Activated T-helper 1 cell treated with anti-CD3 and anti-CD28 coated beads, Interleukin-12 subunit alpha, Interleukin-12 subunit beta, Interleukin-2, Interleukin-4 antibody, amounts not matched to agents 30 ng/mL and 10 ng/mL and 1 ng/mL, durations not matched to agents 14 hours and 24 hours and 36 hours (primary cell): ENCODE measurements at regions not wholly inside any gene's neighbourhood (a gene's known extent, or its start where the extent isn't known, plus 50 kb on each side); places are given as distances from the start of the nearest gene placed in this dataset.
"Not testable (repeated sequence)": the region's sequence is repeated elsewhere in the genome, so short reads cannot be mapped to it uniquely, and the experiment has no call there.

Experiments used
- DNase-seq: peaks from one replicate; pipeline ENCODE4 v3.0.0; 2021; ENCODE audit warnings: low spot score
- H3K27ac Mint-ChIP-seq: one replicate; pipeline ENCODE4 v1.8.0; 2021; ENCODE audit warnings: mild to moderate bottlenecking, mixed read lengths
- H3K27me3 Mint-ChIP-seq: one replicate; pipeline ENCODE4 v1.8.0; 2022; ENCODE audit warnings: mild to moderate bottlenecking, moderate library complexity, mixed read lengths; ENCODE audit not compliant: insufficient read depth
- H3K36me3 Mint-ChIP-seq: one replicate; pipeline ENCODE4 v1.8.0; 2021; ENCODE audit warnings: low read depth, mixed read lengths
- H3K4me1 Mint-ChIP-seq: one replicate; pipeline ENCODE4 v1.8.0; 2021; ENCODE audit warnings: low read depth, mixed read lengths
- H3K4me3 Mint-ChIP-seq: one replicate; pipeline ENCODE4 v1.8.0; 2021; ENCODE audit warnings: mild to moderate bottlenecking, moderate library complexity, mixed read lengths
- H3K9me3 Mint-ChIP-seq: one replicate; pipeline ENCODE4 v1.8.0; 2021; ENCODE audit warnings: mixed read lengths
- intact Hi-C: fragments of 100-400 bp; cut with micrococcal nuclease; formaldehyde crosslinking; loops from one replicate; pipeline ENCODE4 v1.15.1; 2024

DNA sequence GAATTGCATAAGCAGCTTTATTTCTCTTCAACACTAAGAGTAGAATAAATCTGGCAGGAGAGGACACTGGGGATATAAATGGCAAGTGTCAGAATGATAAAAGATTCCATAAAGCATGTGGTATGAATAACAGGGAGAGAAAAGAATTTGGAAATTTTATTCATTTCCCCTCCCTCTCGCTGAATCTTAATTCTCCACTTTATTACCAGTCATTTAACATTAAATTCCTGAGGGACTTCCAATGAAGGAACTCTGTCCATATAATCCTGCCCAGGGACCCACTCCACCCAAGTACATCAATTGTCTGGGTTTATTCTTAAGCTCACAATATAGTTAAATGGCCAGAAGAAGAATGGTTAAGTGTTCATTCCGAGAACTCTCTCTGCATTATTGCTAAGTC, 197.7 kb upstream of the MGAT5 start:
- DNase-seq: no peak
- no peak overlapping the region for H3K27ac Mint-ChIP-seq
- peaks cover 2% of the 10 kb centered on the region for H3K27me3 Mint-ChIP-seq
- intact Hi-C loops: no loop called here
- no peak overlapping the region for H3K4me3 Mint-ChIP-seq
- peaks cover 3% of the 10 kb centered on the region for H3K9me3 Mint-ChIP-seq
- no peaks in the 10 kb centered on the region for H3K36me3 Mint-ChIP-seq
- H3K4me1 Mint-ChIP-seq: no peaks in the 10 kb centered on the region

DNA sequence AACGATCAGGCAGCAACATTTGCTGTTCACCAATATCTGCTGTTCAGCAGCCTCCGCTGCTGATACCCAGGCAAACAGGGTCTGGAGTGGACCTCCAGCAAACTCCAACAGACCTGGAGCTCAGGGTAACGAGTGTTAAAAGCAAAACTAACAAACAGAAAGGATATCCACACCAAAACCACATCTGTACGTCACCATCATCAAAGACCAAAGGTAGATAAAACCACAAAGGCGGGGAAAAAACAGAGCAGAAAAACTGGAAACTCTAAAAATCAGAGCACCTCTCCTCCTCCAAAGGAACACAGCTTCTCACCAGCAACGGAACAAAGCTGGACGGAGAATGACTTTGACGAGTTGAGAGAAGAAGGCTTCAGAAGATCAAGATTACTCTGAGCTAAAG, 192.8 kb upstream of the MGAT5 start:
- H3K36me3 Mint-ChIP-seq, H3K27me3 Mint-ChIP-seq, H3K27ac Mint-ChIP-seq, DNase-seq, H3K4me1 Mint-ChIP-seq, H3K4me3 Mint-ChIP-seq, intact Hi-C loops: not testable (repeated sequence)
- peaks cover 25% of the 10 kb centered on the region for H3K9me3 Mint-ChIP-seq

GRCh38 chr2:134062235-134062634, 191.6 kb upstream of the MGAT5 start:
- H3K36me3 Mint-ChIP-seq, DNase-seq, H3K27ac Mint-ChIP-seq, H3K4me3 Mint-ChIP-seq, H3K4me1 Mint-ChIP-seq, H3K27me3 Mint-ChIP-seq, intact Hi-C loops: not testable (repeated sequence)
- peaks cover 25% of the 10 kb centered on the region for H3K9me3 Mint-ChIP-seq

DNA sequence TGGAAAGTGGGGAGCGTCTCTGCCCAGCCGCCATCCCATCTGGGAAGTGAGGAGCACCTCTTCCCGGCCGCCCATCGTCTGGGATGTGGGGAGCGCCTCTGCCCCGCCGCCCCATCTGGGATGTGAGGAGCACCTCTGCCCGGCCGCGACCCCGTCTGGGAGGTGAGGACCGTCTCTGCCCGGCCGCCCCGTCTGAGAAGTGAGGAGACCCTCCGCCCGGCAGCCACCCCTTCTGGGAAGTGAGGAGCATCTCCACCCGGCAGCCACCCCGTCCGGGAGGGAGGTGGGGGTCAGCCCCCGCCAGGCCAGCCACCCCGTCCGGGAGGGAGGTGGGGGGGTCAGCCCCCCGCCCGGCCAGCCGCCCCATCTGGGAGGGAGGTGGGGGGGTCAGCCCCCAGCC, 190.0 kb upstream of the MGAT5 start:
- H3K4me1 Mint-ChIP-seq, H3K4me3 Mint-ChIP-seq, DNase-seq, H3K27me3 Mint-ChIP-seq, H3K27ac Mint-ChIP-seq, intact Hi-C loops, H3K36me3 Mint-ChIP-seq: not testable (repeated sequence)
- H3K9me3 Mint-ChIP-seq: peaks cover 25% of the 10 kb centered on the region

GRCh38 chr2:134070281-134070741, 183.6 kb upstream of the MGAT5 start:
- no peak overlapping the region for H3K27ac Mint-ChIP-seq
- H3K9me3 Mint-ChIP-seq: no peaks in the 10 kb centered on the region
- no peaks in the 10 kb centered on the region for H3K36me3 Mint-ChIP-seq
- DNase-seq: no peak
- intact Hi-C loops: no loop called here
- no peaks in the 10 kb centered on the region for H3K27me3 Mint-ChIP-seq
- no peak overlapping the region for H3K4me3 Mint-ChIP-seq
- no peaks in the 10 kb centered on the region for H3K4me1 Mint-ChIP-seq

- intact Hi-C loops: no loop called here
- H3K4me1 Mint-ChIP-seq: no peaks in the 10 kb centered on the region
- no peaks in the 10 kb centered on the region for H3K36me3 Mint-ChIP-seq
- no peaks in the 10 kb centered on the region for H3K9me3 Mint-ChIP-seq
- no peak for DNase-seq
- no peaks in the 10 kb centered on the region for H3K27me3 Mint-ChIP-seq
- H3K4me3 Mint-ChIP-seq: no peak overlapping the region
- no peak overlapping the region for H3K27ac Mint-ChIP-seq
Observed at GRCh38 chr2:134072341-134072740, 181.5 kb upstream of the MGAT5 start.

GRCh38 chr2:134073023-134073422, 180.8 kb upstream of the MGAT5 start:
- no peak for DNase-seq
- intact Hi-C loops: no loop called here
- Mint-ChIP-seq H3K4me3 (no peak overlapping the region), H3K9me3 (no peaks in the 10 kb centered on the region), H3K27ac (no peak overlapping the region), H3K4me1 (no peaks in the 10 kb centered on the region), H3K36me3 (no peaks in the 10 kb centered on the region), H3K27me3 (no peaks in the 10 kb centered on the region)

GRCh38 chr2:134074619-134075018, 179.3 kb upstream of the MGAT5 start:
- Mint-ChIP-seq H3K27ac (no peak overlapping the region), H3K4me1 (no peaks in the 10 kb centered on the region), H3K36me3 (no peaks in the 10 kb centered on the region), H3K4me3 (no peak overlapping the region), H3K27me3 (no peaks in the 10 kb centered on the region), H3K9me3 (no peaks in the 10 kb centered on the region)
- intact Hi-C loops: no loop called here
- no peak for DNase-seq

DNA sequence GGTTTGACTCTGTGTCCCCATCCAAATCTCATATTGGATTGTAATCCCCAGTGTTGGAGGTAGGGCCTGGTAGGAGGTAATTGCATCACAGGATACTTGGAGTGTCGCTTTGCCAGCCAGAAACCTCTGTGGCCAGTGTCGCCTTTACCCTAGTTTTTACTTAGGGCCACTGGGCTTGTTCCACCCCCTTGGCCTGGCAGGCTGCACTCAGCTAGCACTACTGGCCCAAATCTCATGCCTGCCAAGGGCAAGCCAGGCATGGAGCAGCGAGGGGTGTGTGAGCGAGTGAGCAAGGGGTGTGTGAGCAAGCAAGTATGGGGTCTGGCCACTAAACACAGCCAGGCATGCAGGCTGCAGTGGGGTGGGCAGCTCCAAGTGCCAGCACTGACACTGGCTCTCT, 178.7 kb upstream of the MGAT5 start:
- no peaks in the 10 kb centered on the region for H3K9me3 Mint-ChIP-seq
- no peaks in the 10 kb centered on the region for H3K4me1 Mint-ChIP-seq
- H3K27me3 Mint-ChIP-seq: no peaks in the 10 kb centered on the region
- no peak overlapping the region for H3K4me3 Mint-ChIP-seq
- H3K36me3 Mint-ChIP-seq: no peaks in the 10 kb centered on the region
- no peak overlapping the region for H3K27ac Mint-ChIP-seq
- intact Hi-C loops: no loop called here
- DNase-seq: no peak

DNA sequence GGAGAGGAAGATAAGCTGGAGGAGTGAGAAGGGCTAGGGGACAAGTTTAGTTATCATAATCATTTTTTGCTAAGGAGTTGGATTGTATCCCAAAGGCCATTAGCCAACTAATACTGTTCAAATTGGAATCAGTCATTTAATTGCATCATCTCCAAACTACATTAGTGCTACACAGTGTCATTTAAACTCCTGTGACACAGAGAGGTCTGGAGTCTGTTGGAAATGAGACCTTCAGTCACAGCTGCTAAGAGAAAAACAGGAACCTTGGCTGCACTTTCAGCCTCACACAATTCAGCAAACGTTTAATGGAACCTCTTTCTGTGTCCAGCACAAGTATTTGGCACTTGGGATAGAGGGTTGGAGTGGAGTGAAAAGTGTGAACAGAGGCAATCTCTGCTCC, 175.5 kb upstream of the MGAT5 start:
- Mint-ChIP-seq H3K27ac (no peak overlapping the region), H3K9me3 (no peaks in the 10 kb centered on the region), H3K27me3 (peaks cover 9% of the 10 kb centered on the region), H3K4me1 (no peaks in the 10 kb centered on the region), H3K36me3 (no peaks in the 10 kb centered on the region), H3K4me3 (no peak overlapping the region)
- DNase-seq: no peak
- intact Hi-C loops: no loop called here

DNA sequence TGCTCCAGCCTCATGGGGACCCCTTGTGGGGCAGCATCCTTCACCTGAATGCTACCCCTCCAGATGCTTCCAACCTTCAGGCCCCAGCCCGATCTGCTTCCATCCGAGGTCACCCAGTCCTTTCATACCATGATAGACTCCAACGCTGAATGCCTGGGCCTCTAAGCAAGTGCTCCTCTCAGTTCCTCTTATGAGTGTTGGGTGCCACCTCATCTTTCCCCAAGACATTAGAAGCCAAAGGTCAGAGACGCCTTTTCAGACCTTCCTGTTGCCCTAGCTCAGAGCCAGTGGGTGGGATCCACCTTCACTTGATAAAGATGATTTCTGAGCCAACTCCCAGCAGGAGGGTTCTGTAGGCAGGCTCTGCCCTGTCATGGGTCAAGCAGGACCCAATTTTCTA, 174.5 kb upstream of the MGAT5 start:
- Mint-ChIP-seq H3K4me3 (no peak overlapping the region), H3K4me1 (no peaks in the 10 kb centered on the region), H3K27me3 (peaks cover 9% of the 10 kb centered on the region), H3K27ac (no peak overlapping the region), H3K9me3 (no peaks in the 10 kb centered on the region), H3K36me3 (no peaks in the 10 kb centered on the region)
- intact Hi-C loops: no loop called here
- DNase-seq: no peak

- no peak for DNase-seq
- no peaks in the 10 kb centered on the region for H3K9me3 Mint-ChIP-seq
- no peaks in the 10 kb centered on the region for H3K4me1 Mint-ChIP-seq
- H3K27me3 Mint-ChIP-seq: peaks cover 9% of the 10 kb centered on the region
- intact Hi-C loops: no loop called here
- no peak overlapping the region for H3K4me3 Mint-ChIP-seq
- no peaks in the 10 kb centered on the region for H3K36me3 Mint-ChIP-seq
- no peak overlapping the region for H3K27ac Mint-ChIP-seq
Observed at GRCh38 chr2:134080386-134081089, 173.3 kb upstream of the MGAT5 start.

DNA sequence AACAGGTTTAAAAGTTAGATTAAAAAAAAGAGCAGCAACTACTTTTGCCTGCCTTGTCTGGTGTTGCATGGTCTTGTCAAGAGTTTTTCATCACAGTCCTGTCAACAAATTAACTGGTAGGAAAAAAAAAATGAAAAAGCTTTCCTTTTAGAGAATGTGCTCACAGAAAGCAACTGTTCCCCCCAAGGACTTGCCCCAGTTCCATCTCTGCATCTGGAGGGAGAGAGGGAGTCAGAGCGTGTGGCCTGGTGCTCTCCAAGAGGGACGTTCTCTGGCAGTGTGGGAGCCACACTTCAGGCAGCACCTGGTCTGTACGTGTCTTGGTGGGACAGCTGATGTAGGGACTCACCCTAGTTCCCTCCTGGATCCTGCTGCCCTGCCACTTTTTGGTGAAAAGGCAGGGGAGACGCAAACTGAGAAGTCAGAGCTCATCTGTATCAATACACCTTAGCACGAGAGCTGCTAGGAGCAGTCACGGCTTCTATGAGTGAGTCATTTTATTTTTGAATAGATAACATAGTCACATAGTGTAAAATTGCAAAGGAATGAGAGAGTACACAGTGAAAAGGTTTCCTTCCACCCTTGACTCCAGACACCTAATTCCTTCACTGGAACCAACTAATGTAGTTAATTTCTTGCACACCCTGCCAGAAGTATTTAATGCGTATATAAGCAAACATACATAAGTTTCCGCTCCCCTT, 172.5 kb upstream of the MGAT5 start:
- Mint-ChIP-seq H3K9me3 (no peaks in the 10 kb centered on the region), H3K27ac (no peak overlapping the region), H3K4me1 (no peaks in the 10 kb centered on the region), H3K36me3 (no peaks in the 10 kb centered on the region), H3K4me3 (no peak overlapping the region), H3K27me3 (peaks cover 9% of the 10 kb centered on the region)
- intact Hi-C loops: no loop called here
- no peak for DNase-seq
